Caki2 (cell line): ENCODE measurements at regions not wholly inside any gene's neighbourhood (a gene's known extent, or its start where the extent isn't known, plus 50 kb on each side); places are given as distances from the start of the nearest gene placed in this dataset.
A peak's percentile ranks its signal among the peaks of the same experiment; 100 is the strongest.

Experiments used
- DNase-seq: peaks from one replicate; pipeline ENCODE4 v3.0.0-alpha.2; 2015; ENCODE audit warnings: low read depth
- in situ Hi-C: cut with HindIII; loops from 2 replicates; pipeline ENCODE4 v1.10.0; 2016; ENCODE audit warnings: low sequenced_read_pairs, low pct_unique_long_range_greater_than_20kb, mixed read lengths

- in situ Hi-C loops = no loop called here
- DNase-seq = no peak
Measured at GRCh38 chr20:22915512-22915911, 119.6 kb upstream of the SSTR4 start.

GRCh38 chr20:22916021-22916842 is 118.9 kb upstream of the SSTR4 start:
- in situ Hi-C loops = no loop called here
- no peak for DNase-seq

GRCh38 chr20:22918286-22918983 is 116.7 kb upstream of the SSTR4 start:
- no peak for DNase-seq
- in situ Hi-C loops = no loop called here

GRCh38 chr20:22920898-22921297 is 114.2 kb upstream of the SSTR4 start:
- DNase-seq = no peak
- in situ Hi-C loops = no loop called here

GRCh38 chr20:22921595-22922421 is 113.3 kb upstream of the SSTR4 start:
- peak; percentile 38 for DNase-seq

GRCh38 chr20:22922987-22923386 is 112.1 kb upstream of the SSTR4 start:
- in situ Hi-C loops = no loop called here
- DNase-seq = no peak

More at GRCh38 chr20:22921595-22922421, 113.3 kb upstream of the SSTR4 start:
- in situ Hi-C loops = no loop called here

- in situ Hi-C loops = no loop called here
Measured at GRCh38 chr20:22924046-22924737, 110.9 kb upstream of the SSTR4 start.

GRCh38 chr20:22924949-22925612 is 110.0 kb upstream of the SSTR4 start:
- in situ Hi-C loops = no loop called here
- no peak for DNase-seq

More at GRCh38 chr20:22924046-22924737, 110.9 kb upstream of the SSTR4 start:
- no peak for DNase-seq

GRCh38 chr20:22925613-22925983 is 109.5 kb upstream of the SSTR4 start:
- no peak for DNase-seq
- in situ Hi-C loops = no loop called here

- in situ Hi-C loops = no loop called here
- DNase-seq = no peak
Measured at GRCh38 chr20:22927537-22927936, 107.6 kb upstream of the SSTR4 start.

- DNase-seq = no peak
- in situ Hi-C loops = no loop called here
Measured at GRCh38 chr20:22928679-22929078, 106.4 kb upstream of the SSTR4 start.

- no peak for DNase-seq
Measured at GRCh38 chr20:22929661-22930060, 105.5 kb upstream of the SSTR4 start.

GRCh38 chr20:22931653-22932608 is 103.2 kb upstream of the SSTR4 start:
- in situ Hi-C loops = no loop called here

More at GRCh38 chr20:22929661-22930060, 105.5 kb upstream of the SSTR4 start:
- in situ Hi-C loops = no loop called here

GRCh38 chr20:22939181-22939580 is 95.9 kb upstream of the SSTR4 start:
- in situ Hi-C loops = no loop called here
- no peak for DNase-seq

More at GRCh38 chr20:22931653-22932608, 103.2 kb upstream of the SSTR4 start:
- DNase-seq = no peak

- no peak for DNase-seq
- in situ Hi-C loops = no loop called here
Measured at GRCh38 chr20:22940350-22940749, 94.8 kb upstream of the SSTR4 start.

GRCh38 chr20:22941550-22941949 is 93.6 kb upstream of the SSTR4 start:
- in situ Hi-C loops = no loop called here
- DNase-seq = no peak

GRCh38 chr20:22942742-22943141 is 92.4 kb upstream of the SSTR4 start:
- in situ Hi-C loops = no loop called here
- no peak for DNase-seq
